A673 (cell line): ENCODE measurements at regions not wholly inside any gene's neighbourhood (a gene's known extent, or its start where the extent isn't known, plus 50 kb on each side); places are given as distances from the start of the nearest gene placed in this dataset.

Experiments
- BruUV-seq: library from RNA; stranded (reverse); fragments of 400-500 nt; replicated peaks from 2 replicates; lab custom pipeline; 2021; lab: Mats Ljungman, UMichigan
- CTCF ChIA-PET: fragments of 300-600 bp; sonication (Branson Sonifier 250); formaldehyde crosslinking; loops from one replicate; lab custom pipeline; 2022; ENCODE audit warnings: antibody characterized with exemption; lab: Charles Lee
- POLR2A ChIA-PET: fragments of 300-600 bp; sonication (Branson Sonifier 250); formaldehyde crosslinking; loops from one replicate; lab custom pipeline; 2022; ENCODE audit warnings: antibody characterized with exemption; ENCODE audit not compliant: low non-redundant PET; lab: Charles Lee
- DNase-seq: peaks from one replicate; pipeline ENCODE4 v3.0.0-alpha.2; 2015; ENCODE audit warnings: low spot score
- H3K27ac ChIP-seq: fragments of 200-600 bp; sonication (generic); 2 replicates; pipeline ENCODE4 v1.5.1; 2016; ENCODE audit warnings: mixed run types, low read depth, mild to moderate bottlenecking, mixed read lengths, antibody characterized with exemption, low read length; ENCODE audit not compliant: poor library complexity, severe bottlenecking
- H3K27me3 ChIP-seq: fragments of 200-600 bp; sonication (generic); replicated peaks from 2 replicates; pipeline ENCODE4 v1.6.1; 2017; ENCODE audit warnings: mixed run types, low read depth, mild to moderate bottlenecking, mixed read lengths, antibody characterized with exemption, low read length; ENCODE audit not compliant: insufficient read depth, poor library complexity
- H3K36me3 ChIP-seq: fragments of 200-600 bp; sonication (generic); 2 replicates; pipeline ENCODE4 v1.6.1; 2016; ENCODE audit warnings: mixed run types, mild to moderate bottlenecking, mixed read lengths, antibody characterized with exemption, low read length; ENCODE audit not compliant: insufficient read depth, poor library complexity, severe bottlenecking
- H3K4me1 ChIP-seq: fragments of 200-600 bp; sonication (generic); 2 replicates; pipeline ENCODE4 v1.6.1; 2017; ENCODE audit warnings: mixed run types, mild to moderate bottlenecking, mixed read lengths, antibody characterized with exemption, low read length; ENCODE audit not compliant: insufficient read depth, poor library complexity, severe bottlenecking
- H3K4me3 ChIP-seq: fragments of 200-600 bp; sonication (generic); 2 replicates; pipeline ENCODE4 v1.5.1; 2016; ENCODE audit warnings: low read depth, mixed run types, mild to moderate bottlenecking, mixed read lengths, low read length; ENCODE audit not compliant: poor library complexity, severe bottlenecking
- H3K9me3 ChIP-seq: fragments of 200-600 bp; sonication (generic); 2 replicates; pipeline ENCODE4 v1.6.1; 2016; ENCODE audit warnings: mixed run types, low read depth, mild to moderate bottlenecking, mixed read lengths, antibody characterized with exemption, low read length; ENCODE audit not compliant: poor library complexity, severe bottlenecking
- EZH2 ChIP-seq: fragments of 200-600 bp; sonication (generic); IDR thresholded peaks from 2 replicates; pipeline ENCODE4 v1.6.1; 2017; ENCODE audit warnings: borderline replicate concordance, low read depth, mild to moderate bottlenecking, mixed read lengths, antibody characterized with exemption, low read length; ENCODE audit not compliant: poor library complexity, severe bottlenecking
- intact Hi-C: fragments of 100-400 bp; cut with micrococcal nuclease; formaldehyde crosslinking; loops from one replicate; pipeline ENCODE4 v1.10.0; 2022; ENCODE audit not compliant: unreplicated experiment
- TF ChIP-seq, protein P1 (sequence below): fragments of 300-800, 200-600 bp; sonication (generic); conservative IDR thresholded peaks from 2 replicates; pipeline ENCODE4 v1.5.1; 2017; ENCODE audit warnings: low read depth, mild to moderate bottlenecking, antibody characterized with exemption, low read length, moderate library complexity, mixed read lengths

DNA sequence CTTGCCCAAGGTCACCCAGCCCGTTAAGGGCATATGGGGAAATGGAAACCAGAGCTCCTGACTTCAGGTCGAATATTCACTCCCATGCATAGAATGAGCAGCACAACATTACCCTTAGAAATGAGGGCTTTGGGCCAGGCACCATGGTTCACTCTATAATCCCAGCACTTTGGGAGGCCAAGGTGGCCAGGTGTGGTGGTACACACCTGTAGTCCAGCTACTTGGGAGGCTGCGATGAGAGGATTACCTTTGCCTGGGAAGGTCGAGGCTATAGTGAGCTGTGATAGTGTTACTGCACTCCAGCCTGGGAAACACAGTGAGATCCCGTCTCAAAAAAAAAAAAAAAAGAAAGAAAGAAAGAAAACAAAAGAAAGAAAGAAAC, 341.0 kb upstream of the TMPO start:
- TF ChIP-seq EZH2: no peak
- TF ChIP-seq, protein P1, sequence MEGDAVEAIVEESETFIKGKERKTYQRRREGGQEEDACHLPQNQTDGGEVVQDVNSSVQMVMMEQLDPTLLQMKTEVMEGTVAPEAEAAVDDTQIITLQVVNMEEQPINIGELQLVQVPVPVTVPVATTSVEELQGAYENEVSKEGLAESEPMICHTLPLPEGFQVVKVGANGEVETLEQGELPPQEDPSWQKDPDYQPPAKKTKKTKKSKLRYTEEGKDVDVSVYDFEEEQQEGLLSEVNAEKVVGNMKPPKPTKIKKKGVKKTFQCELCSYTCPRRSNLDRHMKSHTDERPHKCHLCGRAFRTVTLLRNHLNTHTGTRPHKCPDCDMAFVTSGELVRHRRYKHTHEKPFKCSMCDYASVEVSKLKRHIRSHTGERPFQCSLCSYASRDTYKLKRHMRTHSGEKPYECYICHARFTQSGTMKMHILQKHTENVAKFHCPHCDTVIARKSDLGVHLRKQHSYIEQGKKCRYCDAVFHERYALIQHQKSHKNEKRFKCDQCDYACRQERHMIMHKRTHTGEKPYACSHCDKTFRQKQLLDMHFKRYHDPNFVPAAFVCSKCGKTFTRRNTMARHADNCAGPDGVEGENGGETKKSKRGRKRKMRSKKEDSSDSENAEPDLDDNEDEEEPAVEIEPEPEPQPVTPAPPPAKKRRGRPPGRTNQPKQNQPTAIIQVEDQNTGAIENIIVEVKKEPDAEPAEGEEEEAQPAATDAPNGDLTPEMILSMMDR: no peak
- intact Hi-C loops: no loop called here
- Histone ChIP-seq H3K27ac (no peak overlapping the region), H3K4me3 (no peak overlapping the region), H3K4me1 (no peaks in the 10 kb centered on the region), H3K36me3 (no peaks in the 10 kb centered on the region), H3K9me3 (no peaks in the 10 kb centered on the region), H3K27me3 (no peaks in the 10 kb centered on the region)
- POLR2A ChIA-PET: no interaction called here
- CTCF ChIA-PET: no interaction called here
- BruUV-seq: no TSS peak
- no peak for DNase-seq

DNA sequence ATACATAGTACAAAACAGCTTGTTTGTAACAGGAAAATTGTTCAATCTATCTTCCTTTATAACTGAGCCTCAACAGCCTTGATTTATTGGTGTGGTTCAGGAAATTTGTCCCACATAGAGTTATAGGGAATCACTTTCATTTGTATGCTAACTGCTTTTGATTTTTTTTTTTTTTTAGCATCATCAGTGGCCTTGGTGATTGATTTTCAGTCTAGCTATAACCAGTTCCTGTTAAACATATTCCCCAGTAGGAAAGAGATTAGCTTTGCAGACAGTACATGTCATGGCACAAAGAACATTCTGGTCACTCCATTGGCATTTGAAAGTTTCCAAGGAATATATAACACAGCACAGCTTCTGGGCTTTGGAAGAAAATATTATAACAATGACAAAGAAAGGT, 337.3 kb upstream of the TMPO start:
- POLR2A ChIA-PET: no interaction called here
- H3K27me3 ChIP-seq: no peaks in the 10 kb centered on the region
- TF ChIP-seq, protein P1: no peak
- TF ChIP-seq EZH2: no peak
- H3K4me3 ChIP-seq: no peak overlapping the region
- no TSS peak for BruUV-seq
- peaks cover 8% of the 10 kb centered on the region for H3K4me1 ChIP-seq
- intact Hi-C loops: no loop called here
- no peak overlapping the region for H3K27ac ChIP-seq
- DNase-seq: no peak
- H3K9me3 ChIP-seq: no peaks in the 10 kb centered on the region
- CTCF ChIA-PET: interaction anchor here (0.6 to 0.7 kb wide), 2 partner anchors 10 to 43 kb away, joined by 3 to 5 read pairs; no protein-coding TSS in a partner anchor
- no peaks in the 10 kb centered on the region for H3K36me3 ChIP-seq

DNA sequence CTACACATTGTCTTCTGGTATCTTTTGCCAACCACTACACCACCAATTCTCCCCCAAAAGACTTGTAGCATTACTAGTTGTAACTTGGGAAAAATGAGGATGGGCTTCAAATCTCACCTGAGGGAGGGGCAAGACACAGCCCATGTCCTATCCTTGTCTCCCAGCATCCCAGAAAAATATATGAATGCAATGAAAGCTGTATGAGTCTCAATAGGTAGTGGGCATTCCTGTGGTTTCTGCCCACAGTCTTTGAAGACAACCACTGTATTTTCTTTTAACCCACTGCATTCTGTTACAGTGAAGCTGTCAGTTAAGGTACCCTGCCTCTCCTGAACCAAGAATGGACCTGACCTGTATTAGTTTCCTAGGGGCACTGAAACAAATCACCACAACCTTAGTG, 336.2 kb upstream of the TMPO start:
- ChIA-PET CTCF (no interaction called here), POLR2A (no interaction called here)
- Histone ChIP-seq H3K4me3 (no peak overlapping the region), H3K4me1 (peaks cover 10% of the 10 kb centered on the region), H3K27ac (no peak overlapping the region), H3K9me3 (no peaks in the 10 kb centered on the region), H3K27me3 (no peaks in the 10 kb centered on the region), H3K36me3 (no peaks in the 10 kb centered on the region)
- no peak for DNase-seq
- BruUV-seq: no TSS peak
- TF ChIP-seq, protein P1: no peak
- no peak for TF ChIP-seq EZH2
- intact Hi-C loops: no loop called here
